ENCODE measurements at regions not wholly inside any gene's neighbourhood (a gene's known extent, or its start where the extent isn't known, plus 50 kb on each side); places are given as distances from the start of the nearest gene placed in this dataset.

- Histone ChIP-seq H4K20me1 (ENCODE audit: insufficient read depth, low read length) (no peaks in the 10 kb centered on the region), H3F3A (ENCODE audit: insufficient read depth, low read length) (no peaks in the 10 kb centered on the region), H3K36me3 (replicated peaks; ENCODE audit: insufficient read depth, low read length) (no peaks in the 10 kb centered on the region), H2AFZ (ENCODE audit: low read length) (no peak overlapping the region), H3K9me3 (replicated peaks; ENCODE audit: insufficient read depth, low read length) (no peaks in the 10 kb centered on the region), H3K27me3 (replicated peaks; ENCODE audit: insufficient read depth, low read length) (no peaks in the 10 kb centered on the region), H3K4me1 (ENCODE audit: low read length) (no peaks in the 10 kb centered on the region), H3K9ac (ENCODE audit: low read length) (no peak overlapping the region), H3K4me3 (ENCODE audit: low read length) (no peak overlapping the region), H3K9me2 (replicated peaks; ENCODE audit: insufficient read depth, low read length) (no peaks in the 10 kb centered on the region), H3K4me2 (ENCODE audit: low read depth, low read length) (no peak overlapping the region), H3K79me2 (ENCODE audit: low read length) (no peaks in the 10 kb centered on the region), H3K27ac (ENCODE audit: low read length) (no peak overlapping the region)
- DNase-seq: no peak
- TF ChIP-seq EZH2 (optimal IDR thresholded peaks at IDR 0.05; ENCODE audit: low read depth, low read length) (no peak), EZH2phosphoT487 (IDR thresholded peaks at IDR 0.05; ENCODE audit: low read length) (no peak)
- TF ChIP-seq, protein P1, sequence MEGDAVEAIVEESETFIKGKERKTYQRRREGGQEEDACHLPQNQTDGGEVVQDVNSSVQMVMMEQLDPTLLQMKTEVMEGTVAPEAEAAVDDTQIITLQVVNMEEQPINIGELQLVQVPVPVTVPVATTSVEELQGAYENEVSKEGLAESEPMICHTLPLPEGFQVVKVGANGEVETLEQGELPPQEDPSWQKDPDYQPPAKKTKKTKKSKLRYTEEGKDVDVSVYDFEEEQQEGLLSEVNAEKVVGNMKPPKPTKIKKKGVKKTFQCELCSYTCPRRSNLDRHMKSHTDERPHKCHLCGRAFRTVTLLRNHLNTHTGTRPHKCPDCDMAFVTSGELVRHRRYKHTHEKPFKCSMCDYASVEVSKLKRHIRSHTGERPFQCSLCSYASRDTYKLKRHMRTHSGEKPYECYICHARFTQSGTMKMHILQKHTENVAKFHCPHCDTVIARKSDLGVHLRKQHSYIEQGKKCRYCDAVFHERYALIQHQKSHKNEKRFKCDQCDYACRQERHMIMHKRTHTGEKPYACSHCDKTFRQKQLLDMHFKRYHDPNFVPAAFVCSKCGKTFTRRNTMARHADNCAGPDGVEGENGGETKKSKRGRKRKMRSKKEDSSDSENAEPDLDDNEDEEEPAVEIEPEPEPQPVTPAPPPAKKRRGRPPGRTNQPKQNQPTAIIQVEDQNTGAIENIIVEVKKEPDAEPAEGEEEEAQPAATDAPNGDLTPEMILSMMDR (IDR thresholded peaks at IDR 0.05; ENCODE audit: low read length): no peak
These were observed 1086.0 kb downstream of the SORCS3 start for GRCh38 chr10:105727131-105727530.

DNA sequence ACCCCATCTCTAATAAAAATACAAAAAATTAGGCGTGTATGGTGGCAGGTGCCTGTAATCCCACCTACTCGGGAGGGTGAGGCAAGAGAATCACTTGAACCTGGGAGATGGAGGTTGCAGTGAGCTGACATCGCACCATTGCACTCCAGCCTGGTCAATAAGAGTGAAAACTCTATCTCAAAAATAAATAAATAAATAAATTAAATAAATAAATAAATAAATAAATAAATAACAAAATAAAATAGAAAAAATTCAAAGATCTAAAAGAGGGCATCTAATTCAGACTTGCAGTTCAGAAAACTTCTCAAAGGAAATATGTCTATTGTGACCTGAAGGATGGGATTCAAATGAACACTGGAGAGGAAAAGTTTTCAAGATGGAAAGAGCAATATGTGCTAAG is 1085.1 kb downstream of the SORCS3 start:
- no peak for DNase-seq
- no peak overlapping the region for H3K4me3 ChIP-seq (ENCODE audit: low read length)
- H3K9me2 ChIP-seq (replicated peaks; ENCODE audit: insufficient read depth, low read length): no peaks in the 10 kb centered on the region
- no peaks in the 10 kb centered on the region for H3K79me2 ChIP-seq (ENCODE audit: low read length)
- H3K9ac ChIP-seq (ENCODE audit: low read length): no peak overlapping the region
- no peak overlapping the region for H2AFZ ChIP-seq (ENCODE audit: low read length)
- TF ChIP-seq EZH2 (optimal IDR thresholded peaks at IDR 0.05; ENCODE audit: low read depth, low read length) (no peak), EZH2phosphoT487 (IDR thresholded peaks at IDR 0.05; ENCODE audit: low read length) (no peak)
- TF ChIP-seq, protein P1 (IDR thresholded peaks at IDR 0.05; ENCODE audit: low read length): no peak
- no peak overlapping the region for H3K4me2 ChIP-seq (ENCODE audit: low read depth, low read length)
- H3K4me1 ChIP-seq (ENCODE audit: low read length): no peaks in the 10 kb centered on the region
- H3F3A ChIP-seq (ENCODE audit: insufficient read depth, low read length): no peaks in the 10 kb centered on the region
- H3K27ac ChIP-seq (ENCODE audit: low read length): no peak overlapping the region
- no peaks in the 10 kb centered on the region for H4K20me1 ChIP-seq (ENCODE audit: insufficient read depth, low read length)
- H3K36me3 ChIP-seq (replicated peaks; ENCODE audit: insufficient read depth, low read length): no peaks in the 10 kb centered on the region
- H3K9me3 ChIP-seq (replicated peaks; ENCODE audit: insufficient read depth, low read length): no peaks in the 10 kb centered on the region
- no peaks in the 10 kb centered on the region for H3K27me3 ChIP-seq (replicated peaks; ENCODE audit: insufficient read depth, low read length)

- H3F3A ChIP-seq (ENCODE audit: insufficient read depth, low read length): no peaks in the 10 kb centered on the region
- no peaks in the 10 kb centered on the region for H3K9me2 ChIP-seq (replicated peaks; ENCODE audit: insufficient read depth, low read length)
- H3K79me2 ChIP-seq (ENCODE audit: low read length): no peaks in the 10 kb centered on the region
- H2AFZ ChIP-seq (ENCODE audit: low read length): no peak overlapping the region
- DNase-seq: no peak
- TF ChIP-seq, protein P1 (IDR thresholded peaks at IDR 0.05; ENCODE audit: low read length): no peak
- no peak for TF ChIP-seq EZH2phosphoT487 (IDR thresholded peaks at IDR 0.05; ENCODE audit: low read length)
- TF ChIP-seq EZH2 (optimal IDR thresholded peaks at IDR 0.05; ENCODE audit: low read depth, low read length): no peak
- no peak overlapping the region for H3K4me2 ChIP-seq (ENCODE audit: low read depth, low read length)
- H3K4me1 ChIP-seq (ENCODE audit: low read length): no peaks in the 10 kb centered on the region
- H4K20me1 ChIP-seq (ENCODE audit: insufficient read depth, low read length): no peaks in the 10 kb centered on the region
- no peaks in the 10 kb centered on the region for H3K36me3 ChIP-seq (replicated peaks; ENCODE audit: insufficient read depth, low read length)
- H3K27me3 ChIP-seq (replicated peaks; ENCODE audit: insufficient read depth, low read length): no peaks in the 10 kb centered on the region
- H3K9me3 ChIP-seq (replicated peaks; ENCODE audit: insufficient read depth, low read length): no peaks in the 10 kb centered on the region
- H3K27ac ChIP-seq (ENCODE audit: low read length): no peak overlapping the region
- no peak overlapping the region for H3K9ac ChIP-seq (ENCODE audit: low read length)
- no peak overlapping the region for H3K4me3 ChIP-seq (ENCODE audit: low read length)
These were observed 1083.9 kb downstream of the SORCS3 start for GRCh38 chr10:105725007-105725406.

Data from MM.1S (cell line).